HEK293 (cell line): ENCODE measurements at regions not wholly inside any gene's neighbourhood (a gene's known extent, or its start where the extent isn't known, plus 50 kb on each side); places are given as distances from the start of the nearest gene placed in this dataset.

Source experiments
- CTCF ChIA-PET: fragments of 350-600 bp; formaldehyde crosslinking; extraction: SDS; loops from one replicate; lab custom pipeline; 2021; ENCODE audit warnings: antibody characterized with exemption; lab: Yijun Ruan, JAX
- POLR2A ChIA-PET: fragments of 300-600 bp; formaldehyde crosslinking; extraction: SDS; loops from one replicate; lab custom pipeline; 2020; ENCODE audit warnings: antibody characterized with exemption, inconsistent platforms; lab: Yijun Ruan, JAX
- H3K27ac ChIP-seq: fragments of 200-500 bp; sonication (Bioruptor generic); 2 replicates; pipeline ENCODE4 v1.5.1; 2014; ENCODE audit warnings: low read depth, low read length, control low read depth, inconsistent platforms; ENCODE audit errors: extremely low read depth
- H3K36me3 ChIP-seq, 2 experiments: fragments of 200-500 bp in 1 of 2; sonication (Bioruptor generic) in 1 of 2; 1 replicate in 1 of 2; 2 replicates in 1 of 2; pipeline ENCODE4 v1.5.1; 2014 to 2017; ENCODE audit warnings: inconsistent platforms in 2 of 2, low read length in 2 of 2; ENCODE audit not compliant: control insufficient read depth in 2 of 2, insufficient read depth in 1 of 2
- H3K4me1 ChIP-seq: fragments of 200-500 bp; sonication (Bioruptor generic); 2 replicates; pipeline ENCODE4 v1.5.1; 2014; ENCODE audit warnings: mild to moderate bottlenecking, low read length, inconsistent platforms; ENCODE audit not compliant: control insufficient read depth, insufficient read depth
- H3K4me3 ChIP-seq: 2 replicates; pipeline ENCODE4 v1.5.1; 2011; ENCODE audit warnings: low read depth, mild to moderate bottlenecking, control low read depth, low read length, moderate library complexity
- H3K9me3 ChIP-seq: fragments of 200-500 bp; sonication (Bioruptor generic); 2 replicates; pipeline ENCODE4 v1.5.1; 2014; ENCODE audit warnings: low read depth, low read length, inconsistent platforms; ENCODE audit not compliant: control insufficient read depth, insufficient read depth
- EGR2 ChIP-seq: fragments of 450-650 bp; formaldehyde crosslinking; IDR thresholded peaks from 2 replicates; pipeline ENCODE4 v1.5.1; 2016; ENCODE audit warnings: low read depth, missing biosample characterization, missing genetic modification characterization
- GLI4 ChIP-seq: fragments of 450-650 bp; formaldehyde crosslinking; IDR thresholded peaks from 2 replicates; pipeline ENCODE4 v1.5.1; 2016; ENCODE audit warnings: missing biosample characterization, missing genetic modification characterization
- MYNN ChIP-seq: fragments of 450-650 bp; formaldehyde crosslinking; IDR thresholded peaks from 2 replicates; pipeline ENCODE4 v1.5.1; 2016; ENCODE audit warnings: missing biosample characterization, missing genetic modification characterization, borderline replicate concordance
- SP2 ChIP-seq: fragments of 450-650 bp; formaldehyde crosslinking; IDR thresholded peaks from 2 replicates; pipeline ENCODE4 v1.5.1; 2016; ENCODE audit warnings: missing biosample characterization, missing genetic modification characterization
- SP3 ChIP-seq: fragments of 450-650 bp; formaldehyde crosslinking; IDR thresholded peaks from 2 replicates; pipeline ENCODE4 v1.5.1; 2016; ENCODE audit warnings: missing biosample characterization, missing genetic modification characterization
- SP7 ChIP-seq: fragments of 450-650 bp; formaldehyde crosslinking; IDR thresholded peaks from 2 replicates; pipeline ENCODE4 v1.5.1; 2016; ENCODE audit warnings: missing biosample characterization, missing genetic modification characterization
- YY2 ChIP-seq: fragments of 450-650 bp; formaldehyde crosslinking; IDR thresholded peaks from 2 replicates; pipeline ENCODE4 v1.5.1; 2016; ENCODE audit warnings: missing biosample characterization, missing genetic modification characterization
- ZBTB17 ChIP-seq: fragments of 450-650 bp; formaldehyde crosslinking; IDR thresholded peaks from 2 replicates; pipeline ENCODE4 v1.5.1; 2016; ENCODE audit warnings: missing biosample characterization, missing genetic modification characterization
- ZNF239 ChIP-seq: fragments of 450-650 bp; formaldehyde crosslinking; IDR thresholded peaks from 2 replicates; pipeline ENCODE4 v1.5.1; 2016; ENCODE audit warnings: missing biosample characterization, missing genetic modification characterization
- ZNF266 ChIP-seq: fragments of 450-650 bp; formaldehyde crosslinking; IDR thresholded peaks from 2 replicates; pipeline ENCODE4 v1.5.1; 2016; ENCODE audit warnings: missing biosample characterization, missing genetic modification characterization, low read depth
- ZNF324 ChIP-seq: fragments of 450-650 bp; formaldehyde crosslinking; IDR thresholded peaks from 2 replicates; pipeline ENCODE4 v1.5.1; 2016; ENCODE audit warnings: missing biosample characterization, missing genetic modification characterization
- ZNF37A ChIP-seq: fragments of 450-650 bp; IDR thresholded peaks from 2 replicates; pipeline ENCODE4 v1.5.1; 2018; ENCODE audit warnings: missing biosample characterization, missing genetic modification characterization
- ZNF529 ChIP-seq: fragments of 450-650 bp; formaldehyde crosslinking; IDR thresholded peaks from 2 replicates; pipeline ENCODE4 v1.5.1; 2017; ENCODE audit warnings: missing genetic modification characterization, missing biosample characterization; ENCODE audit not compliant: insufficient replicate concordance
- ZNF670 ChIP-seq: fragments of 450-650 bp; formaldehyde crosslinking; IDR thresholded peaks from 2 replicates; pipeline ENCODE4 v1.5.1; 2016; ENCODE audit warnings: missing biosample characterization, missing genetic modification characterization, low read depth
- ZNF704 ChIP-seq: fragments of 450-650 bp; formaldehyde crosslinking; IDR thresholded peaks from 2 replicates; pipeline ENCODE4 v1.5.1; 2016; ENCODE audit warnings: missing biosample characterization, missing genetic modification characterization
- TF ChIP-seq, protein P1 (sequence below): fragments of 450-650 bp; formaldehyde crosslinking; IDR thresholded peaks from 2 replicates; pipeline ENCODE4 v1.5.1; 2016; ENCODE audit warnings: missing biosample characterization, missing genetic modification characterization

DNA sequence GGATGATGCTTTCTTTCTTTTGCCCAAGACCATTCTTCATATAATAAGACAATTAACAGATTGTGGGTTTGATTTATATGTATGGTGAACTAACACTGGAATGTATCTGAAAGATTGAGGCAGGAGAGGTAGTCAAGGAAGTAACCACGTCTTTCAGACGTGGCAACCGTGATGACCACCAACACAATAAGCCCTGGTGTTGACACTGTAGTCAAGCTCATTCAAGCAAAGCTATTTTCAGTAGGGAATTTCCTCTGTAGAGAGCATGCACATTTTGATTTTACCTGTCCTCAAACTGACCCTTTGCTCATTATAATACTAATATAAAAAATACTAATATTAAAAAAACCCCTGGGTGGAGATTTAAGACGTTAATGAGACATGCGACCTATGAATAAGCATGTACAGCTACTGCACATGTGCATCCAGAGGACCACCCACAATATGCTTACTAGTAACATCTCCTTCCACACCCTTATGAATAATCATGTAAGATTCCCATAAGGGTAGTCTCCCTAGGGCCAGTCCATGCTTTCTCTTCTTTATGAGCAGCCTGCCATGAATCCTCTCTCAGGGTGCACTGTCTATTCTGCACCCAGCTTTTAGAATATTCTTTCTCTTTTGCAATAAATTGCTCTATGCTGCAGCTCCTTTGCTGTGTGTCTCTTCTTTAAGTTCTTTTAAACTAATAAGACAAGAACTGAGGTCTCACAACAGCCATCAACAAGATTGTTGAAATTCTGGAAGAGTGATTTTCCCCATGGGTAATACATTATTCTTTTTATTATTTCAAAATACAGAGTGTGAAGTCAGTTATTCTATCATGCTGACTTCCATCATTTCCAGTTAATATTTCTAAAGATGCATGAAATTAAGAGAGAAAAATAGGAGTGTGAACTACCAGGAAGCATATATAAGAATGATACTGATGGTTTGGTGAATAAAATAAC lies 151.3 kb upstream of the NPVF start:
- H3K36me3 ChIP-seq, result no peaks in the 10 kb centered on the region

GRCh38 chr7:25381818-25382589 lies 153.7 kb upstream of the NPVF start:
- H3K27ac ChIP-seq, result no peak overlapping the region
- no peak for TF ChIP-seq ZNF670 (tag by site-specific recombination)
- TF ChIP-seq ZNF239 (tag by site-specific recombination), result no peak
- TF ChIP-seq ZNF704 (tag by site-specific recombination), result no peak
- no peak for TF ChIP-seq ZNF266 (tag by site-specific recombination)
- no peak for TF ChIP-seq MYNN (tag by site-specific recombination)
- no peak for TF ChIP-seq GLI4 (tag by site-specific recombination)
- TF ChIP-seq, protein P1, sequence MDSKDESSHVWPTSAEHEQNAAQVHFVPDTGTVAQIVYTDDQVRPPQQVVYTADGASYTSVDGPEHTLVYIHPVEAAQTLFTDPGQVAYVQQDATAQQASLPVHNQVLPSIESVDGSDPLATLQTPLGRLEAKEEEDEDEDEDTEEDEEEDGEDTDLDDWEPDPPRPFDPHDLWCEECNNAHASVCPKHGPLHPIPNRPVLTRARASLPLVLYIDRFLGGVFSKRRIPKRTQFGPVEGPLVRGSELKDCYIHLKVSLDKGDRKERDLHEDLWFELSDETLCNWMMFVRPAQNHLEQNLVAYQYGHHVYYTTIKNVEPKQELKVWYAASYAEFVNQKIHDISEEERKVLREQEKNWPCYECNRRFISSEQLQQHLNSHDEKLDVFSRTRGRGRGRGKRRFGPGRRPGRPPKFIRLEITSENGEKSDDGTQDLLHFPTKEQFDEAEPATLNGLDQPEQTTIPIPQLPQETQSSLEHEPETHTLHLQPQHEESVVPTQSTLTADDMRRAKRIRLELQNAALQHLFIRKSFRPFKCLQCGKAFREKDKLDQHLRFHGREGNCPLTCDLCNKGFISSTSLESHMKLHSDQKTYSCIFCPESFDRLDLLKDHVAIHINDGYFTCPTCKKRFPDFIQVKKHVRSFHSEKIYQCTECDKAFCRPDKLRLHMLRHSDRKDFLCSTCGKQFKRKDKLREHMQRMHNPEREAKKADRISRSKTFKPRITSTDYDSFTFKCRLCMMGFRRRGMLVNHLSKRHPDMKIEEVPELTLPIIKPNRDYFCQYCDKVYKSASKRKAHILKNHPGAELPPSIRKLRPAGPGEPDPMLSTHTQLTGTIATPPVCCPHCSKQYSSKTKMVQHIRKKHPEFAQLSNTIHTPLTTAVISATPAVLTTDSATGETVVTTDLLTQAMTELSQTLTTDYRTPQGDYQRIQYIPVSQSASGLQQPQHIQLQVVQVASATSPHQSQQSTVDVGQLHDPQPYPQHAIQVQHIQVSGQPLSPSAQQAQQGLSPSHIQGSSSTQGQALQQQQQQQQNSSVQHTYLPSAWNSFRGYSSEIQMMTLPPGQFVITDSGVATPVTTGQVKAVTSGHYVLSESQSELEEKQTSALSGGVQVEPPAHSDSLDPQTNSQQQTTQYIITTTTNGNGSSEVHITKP, result no peak
- TF ChIP-seq ZNF37A (tag by site-specific recombination), result no peak
- no peak for TF ChIP-seq ZNF529
- no peak for TF ChIP-seq SP3 (tag by site-specific recombination)
- no peak for TF ChIP-seq EGR2 (tag by site-specific recombination)
- no peak for TF ChIP-seq ZNF324 (tag by site-specific recombination)
- TF ChIP-seq ZBTB17 (tag by site-specific recombination), result no peak
- TF ChIP-seq SP2 (tag by site-specific recombination), result no peak
- TF ChIP-seq SP7 (tag by site-specific recombination), result no peak
- ChIA-PET CTCF (interaction anchor here (0.8 to 3.2 kb wide), 8 partner anchors 8 to 474 kb away, joined by 3 to 21 read pairs (median 4); no protein-coding TSS in a partner anchor), POLR2A (no interaction called here)
- no peaks in the 10 kb centered on the region for H3K4me1 ChIP-seq
- no peak overlapping the region for H3K4me3 ChIP-seq
- H3K36me3 ChIP-seq, result no peaks in the 10 kb centered on the region
- no peaks in the 10 kb centered on the region for H3K9me3 ChIP-seq

More for the DNA sequence above, 151.3 kb upstream of the NPVF start:
- ChIA-PET POLR2A (no interaction called here), CTCF (interaction anchor here (1.1 to 3.0 kb wide), 4 partner anchors 10 to 186 kb away, joined by 3 to 13 read pairs (median 8); no protein-coding TSS in a partner anchor)
- Histone ChIP-seq H3K4me3 (no peak overlapping the region), H3K9me3 (no peaks in the 10 kb centered on the region), H3K27ac (no peak overlapping the region), H3K4me1 (no peaks in the 10 kb centered on the region)
- no peak for TF ChIP-seq YY2 (tag by site-specific recombination)
